Kidney (tissue), 10 donors: ENCODE measurements at regions not wholly inside any gene's neighbourhood (a gene's known extent, or its start where the extent isn't known, plus 50 kb on each side); places are given as distances from the start of the nearest gene placed in this dataset.
"Not testable (repeated sequence)": the region's sequence is repeated elsewhere in the genome, so short reads cannot be mapped to it uniquely, and the experiment has no call there.

Experiments used
- DNase-seq, 5 donors: peaks; one replicate each; pipeline ENCODE4 v3.0.0-alpha.2; 2013 to 2020
- FAIRE-seq: peaks from 2 replicates; lab custom pipeline; 2012; peaks lifted over from hg19 to GRCh38; lab: Jason Lieb, UNC
- H3K27ac ChIP-seq, 2 donors: one replicate each; pipeline ENCODE4 v1.7.0; 2013; ENCODE audit warnings: low read depth in 2 of 2, low read length in 2 of 2, inconsistent platforms in 1 of 2
- H3K27me3 ChIP-seq: one replicate; pipeline ENCODE4 v1.7.1; 2013; ENCODE audit warnings: low read length, inconsistent platforms; ENCODE audit not compliant: control insufficient read depth, insufficient read depth
- H3K36me3 ChIP-seq, 3 donors: one replicate each; pipeline versions ENCODE4 v1.7.0 to v1.7.1; 2013; ENCODE audit warnings: low read length in 3 of 3, control low read depth in 1 of 3, inconsistent platforms in 1 of 3; ENCODE audit not compliant: insufficient read depth in 3 of 3, control insufficient read depth in 2 of 3
- H3K4me1 ChIP-seq, 3 donors: one replicate each; pipeline versions ENCODE4 v1.7.0 to v1.7.1; 2013; ENCODE audit warnings: low read length in 3 of 3, inconsistent platforms in 1 of 3, low read depth in 1 of 3; ENCODE audit not compliant: control insufficient read depth in 2 of 3, insufficient read depth in 2 of 3
- H3K4me3 ChIP-seq, 3 donors: one replicate each; pipeline versions ENCODE4 v1.7.0 to v1.8.1; 2013; ENCODE audit warnings: low read length in 3 of 3, control low read depth in 1 of 3, inconsistent platforms in 1 of 3
- H3K9ac ChIP-seq, 3 donors: one replicate each; pipeline versions ENCODE4 v1.7.0 to v1.7.1; 2013; ENCODE audit warnings: low read length in 3 of 3, control low read depth in 1 of 3, inconsistent platforms in 1 of 3
- H3K9me3 ChIP-seq, 3 donors: one replicate each; pipeline versions ENCODE4 v1.7.0 to v1.7.1; 2013; ENCODE audit warnings: low read length in 3 of 3, control low read depth in 1 of 3, inconsistent platforms in 1 of 3; ENCODE audit not compliant: control insufficient read depth in 2 of 3, insufficient read depth in 1 of 3
- intact Hi-C: fragments of 100-400 bp; cut with DNase I; formaldehyde crosslinking; loops from one replicate; pipeline ENCODE4 v1.11.1; 2022
- donor health status: control.
- donor health status: control.
- donor health status: DM: yes; HTN: yes; CAD: no.
- donor health status: Normal renal cell carcinoma (clear cell type).

DNA sequence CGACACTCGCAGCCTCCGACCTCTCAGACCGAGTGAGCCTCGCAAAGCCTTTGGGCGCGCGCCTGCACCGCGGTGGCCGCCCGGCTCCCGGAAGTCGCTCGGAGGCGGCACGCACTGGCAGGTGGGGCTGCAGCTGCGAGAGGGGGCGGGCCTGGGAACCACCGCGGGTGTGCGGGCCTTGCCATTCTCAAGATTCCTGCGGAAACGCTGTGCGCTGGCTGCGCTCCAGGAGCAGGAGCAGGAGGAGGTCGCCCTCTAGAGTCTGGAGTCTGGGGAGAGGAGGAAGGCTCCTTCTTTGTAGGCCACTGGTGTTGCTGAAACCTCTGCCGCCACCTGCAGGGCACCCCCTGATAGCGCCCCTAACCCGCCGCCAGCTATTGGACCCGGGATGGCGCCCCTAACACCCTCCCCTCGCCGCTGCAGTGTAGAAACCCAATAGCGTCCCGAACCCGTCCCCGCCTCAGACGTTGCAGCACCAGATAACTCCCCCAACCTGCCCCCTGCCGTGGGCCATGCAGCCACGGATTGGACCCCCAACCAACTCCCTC is 230.6 kb downstream of the LIPI start:
- H3K27me3 ChIP-seq, H3K9me3 ChIP-seq, H3K4me1 ChIP-seq, H3K27ac ChIP-seq, H3K9ac ChIP-seq, intact Hi-C loops, H3K4me3 ChIP-seq, H3K36me3 ChIP-seq, FAIRE-seq: not testable (repeated sequence)
- peak in 4 of 5 donors; percentile 34 to 88 (median 62) for DNase-seq

DNA sequence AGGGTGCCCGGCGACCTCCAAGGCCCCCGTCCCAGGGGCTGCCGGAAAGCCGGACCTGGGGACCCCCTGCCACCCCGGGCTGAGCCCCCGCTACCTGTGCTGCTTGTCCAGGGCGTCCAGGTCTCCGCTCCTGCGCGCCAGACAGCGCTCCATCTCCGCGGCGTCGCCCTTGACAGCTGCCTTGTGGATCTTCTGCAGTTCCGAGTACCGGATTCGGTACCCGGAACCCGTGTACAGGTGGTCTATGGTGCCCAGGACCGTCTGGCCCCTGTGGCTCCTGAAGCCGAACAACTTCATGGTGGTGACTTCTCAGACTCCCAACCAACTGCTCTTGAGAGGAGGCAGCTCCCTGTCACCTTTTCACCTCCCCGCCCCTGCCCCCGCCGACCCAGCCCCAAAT is 231.1 kb downstream of the LIPI start:
- not testable (repeated sequence) for H3K4me1 ChIP-seq

GRCh38 chr21:13974582-13974981 is 236.2 kb downstream of the LIPI start:
- H3K36me3 ChIP-seq, H3K4me3 ChIP-seq, intact Hi-C loops, H3K9ac ChIP-seq, H3K27me3 ChIP-seq, H3K9me3 ChIP-seq, DNase-seq, H3K4me1 ChIP-seq, FAIRE-seq, H3K27ac ChIP-seq: not testable (repeated sequence)

More for the DNA sequence above, 231.1 kb downstream of the LIPI start:
- H3K27me3 ChIP-seq, H3K4me3 ChIP-seq, H3K9ac ChIP-seq, H3K9me3 ChIP-seq, intact Hi-C loops, H3K36me3 ChIP-seq, FAIRE-seq, H3K27ac ChIP-seq: not testable (repeated sequence)
- DNase-seq, result peak in 1 of 5 donors; percentile 67

DNA sequence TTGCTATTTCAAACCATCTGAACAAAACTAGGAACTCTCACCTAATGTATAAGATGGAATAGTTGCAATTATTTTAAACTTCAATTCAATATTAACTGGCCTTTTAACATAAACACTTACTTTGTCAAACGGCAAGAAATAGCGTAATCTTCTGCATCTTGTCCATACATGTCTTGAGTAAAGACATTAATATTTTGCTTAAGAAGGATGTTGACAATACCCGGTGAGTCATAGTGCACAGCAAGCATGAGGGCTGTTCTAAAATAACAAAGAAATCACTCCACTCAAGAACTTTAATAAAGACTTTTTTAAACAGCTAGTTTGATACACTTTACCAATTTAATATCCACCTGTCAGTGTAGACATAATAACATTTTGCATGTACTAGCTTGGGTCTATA is 240.9 kb downstream of the LIPI start:
- intact Hi-C loops, H3K9ac ChIP-seq, H3K9me3 ChIP-seq, H3K27ac ChIP-seq, H3K4me3 ChIP-seq, FAIRE-seq, H3K27me3 ChIP-seq, H3K4me1 ChIP-seq, DNase-seq, H3K36me3 ChIP-seq: not testable (repeated sequence)

GRCh38 chr21:13969002-13969401 is 241.8 kb downstream of the LIPI start:
- H3K27ac ChIP-seq, H3K9ac ChIP-seq, H3K4me1 ChIP-seq, intact Hi-C loops, H3K4me3 ChIP-seq, FAIRE-seq, H3K27me3 ChIP-seq, H3K36me3 ChIP-seq, H3K9me3 ChIP-seq, DNase-seq: not testable (repeated sequence)

GRCh38 chr21:13963259-13963658 is 247.5 kb downstream of the LIPI start:
- DNase-seq, H3K9ac ChIP-seq, H3K27ac ChIP-seq, H3K27me3 ChIP-seq, H3K4me1 ChIP-seq, FAIRE-seq, H3K4me3 ChIP-seq, H3K9me3 ChIP-seq, H3K36me3 ChIP-seq, intact Hi-C loops: not testable (repeated sequence)
